Kidney (tissue), 13 donors: ENCODE measurements at regions not wholly inside any gene's neighbourhood (a gene's known extent, or its start where the extent isn't known, plus 50 kb on each side); places are given as distances from the start of the nearest gene placed in this dataset.

ENCODE experiments used
- DNase-seq, 5 donors: peaks; one replicate each; pipeline ENCODE4 v3.0.0-alpha.2; 2013 to 2020
- FAIRE-seq: peaks from 2 replicates; lab custom pipeline; 2012; peaks lifted over from hg19 to GRCh38; lab: Jason Lieb, UNC
- H3K27ac ChIP-seq, 2 donors: one replicate each; pipeline ENCODE4 v1.7.0; 2013; ENCODE audit warnings: low read depth in 2 of 2, low read length in 2 of 2, inconsistent platforms in 1 of 2
- H3K27me3 ChIP-seq: one replicate; pipeline ENCODE4 v1.7.1; 2013; ENCODE audit warnings: low read length, inconsistent platforms; ENCODE audit not compliant: control insufficient read depth, insufficient read depth
- H3K36me3 ChIP-seq, 3 donors: one replicate each; pipeline versions ENCODE4 v1.7.0 to v1.7.1; 2013; ENCODE audit warnings: low read length in 3 of 3, control low read depth in 1 of 3, inconsistent platforms in 1 of 3; ENCODE audit not compliant: insufficient read depth in 3 of 3, control insufficient read depth in 2 of 3
- H3K4me1 ChIP-seq, 3 donors: one replicate each; pipeline versions ENCODE4 v1.7.0 to v1.7.1; 2013; ENCODE audit warnings: low read length in 3 of 3, inconsistent platforms in 1 of 3, low read depth in 1 of 3; ENCODE audit not compliant: control insufficient read depth in 2 of 3, insufficient read depth in 2 of 3
- H3K4me3 ChIP-seq, 3 donors: one replicate each; pipeline versions ENCODE4 v1.7.0 to v1.8.1; 2013; ENCODE audit warnings: low read length in 3 of 3, control low read depth in 1 of 3, inconsistent platforms in 1 of 3
- H3K9ac ChIP-seq, 3 donors: one replicate each; pipeline versions ENCODE4 v1.7.0 to v1.7.1; 2013; ENCODE audit warnings: low read length in 3 of 3, control low read depth in 1 of 3, inconsistent platforms in 1 of 3
- H3K9me3 ChIP-seq, 3 donors: one replicate each; pipeline versions ENCODE4 v1.7.0 to v1.7.1; 2013; ENCODE audit warnings: low read length in 3 of 3, control low read depth in 1 of 3, inconsistent platforms in 1 of 3; ENCODE audit not compliant: control insufficient read depth in 2 of 3, insufficient read depth in 1 of 3
- CTCF ChIP-seq: IDR thresholded peaks from 3 replicates; pipeline ENCODE4 v1.5.1; 2012; ENCODE audit warnings: mild to moderate bottlenecking, moderate library complexity, borderline replicate concordance; ENCODE audit not compliant: insufficient read depth; ENCODE audit errors: extremely low read depth
- intact Hi-C: fragments of 100-400 bp; cut with DNase I; formaldehyde crosslinking; loops from one replicate; pipeline ENCODE4 v1.11.1; 2022
- donor health status: control.
- donor health status: control.
- donor health status: control.
- donor health status: control.
- donor health status: control.
- donor health status: DM: yes; HTN: yes; CAD: no.
- donor health status: Normal renal cell carcinoma (clear cell type).

- FAIRE-seq (no peak), DNase-seq (no peak)
- Histone ChIP-seq H3K27ac (no peak overlapping the region), H3K27me3 (no peaks in the 10 kb centered on the region), H3K4me3 (no peak overlapping the region), H3K36me3 (no peaks in the 10 kb centered on the region), H3K4me1 (peaks cover 0 to 2% (median 0%) of the 10 kb centered on the region in 3 donors), H3K9ac (no peak overlapping the region), H3K9me3 (no peaks in the 10 kb centered on the region)
- TF ChIP-seq CTCF, result no peak
- intact Hi-C loops, result no loop called here
These were observed 529.5 kb upstream of the TBL1XR1 start for GRCh38 chr3:177726807-177727206.

- intact Hi-C loops, result no loop called here
- H3K9me3 ChIP-seq, result no peaks in the 10 kb centered on the region
- DNase-seq (peak in 3 of 5 donors; percentile 21 to 77 (median 65)), FAIRE-seq (no peak)
- no peak overlapping the region for H3K4me3 ChIP-seq
- TF ChIP-seq CTCF, result no peak
- H3K4me1 ChIP-seq, result no peaks in the 10 kb centered on the region
- no peak overlapping the region for H3K27ac ChIP-seq
- no peaks in the 10 kb centered on the region for H3K36me3 ChIP-seq
- no peaks in the 10 kb centered on the region for H3K27me3 ChIP-seq
- no peak overlapping the region for H3K9ac ChIP-seq
These were observed 532.8 kb upstream of the TBL1XR1 start for GRCh38 chr3:177729956-177730681.

GRCh38 chr3:177730814-177731213 is 533.5 kb upstream of the TBL1XR1 start:
- DNase-seq, result no peak
- intact Hi-C loops, result no loop called here
- no peak overlapping the region for H3K27ac ChIP-seq

More at GRCh38 chr3:177730814-177731213, 533.5 kb upstream of the TBL1XR1 start:
- Histone ChIP-seq H3K4me3 (no peak overlapping the region), H3K27me3 (no peaks in the 10 kb centered on the region), H3K9me3 (no peaks in the 10 kb centered on the region), H3K4me1 (no peaks in the 10 kb centered on the region), H3K9ac (no peak overlapping the region), H3K36me3 (no peaks in the 10 kb centered on the region)
- no peak for FAIRE-seq
- no peak for TF ChIP-seq CTCF
